ENCODE measurements at regions not wholly inside any gene's neighbourhood (a gene's known extent, or its start where the extent isn't known, plus 50 kb on each side); places are given as distances from the start of the nearest gene placed in this dataset.

DNA sequence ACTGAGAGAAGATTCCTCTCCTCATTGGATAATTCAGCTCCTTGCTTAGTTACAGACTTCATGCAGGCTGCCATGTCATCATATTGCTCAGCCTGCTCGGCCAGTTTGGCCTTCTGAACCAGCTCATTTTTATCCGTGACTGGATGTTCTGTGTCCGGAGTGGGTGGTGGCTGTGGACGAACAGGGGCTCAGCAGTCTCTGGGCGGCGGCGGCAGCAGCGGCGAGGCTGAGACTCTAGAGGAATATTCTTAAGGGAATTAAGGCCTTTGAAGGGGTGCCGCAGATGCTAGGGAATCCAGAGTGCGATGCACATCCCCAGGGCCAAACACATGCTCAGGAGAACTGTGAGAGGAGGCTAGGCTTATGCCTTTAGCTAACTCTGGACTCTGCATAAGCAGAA lies 97.9 kb upstream of the GYPC start:
- no peak overlapping the region for H3K27ac ChIP-seq (ENCODE audit: low read length)
- H3K9ac ChIP-seq (ENCODE audit: low read length): no peak overlapping the region
- H3K4me1 ChIP-seq (ENCODE audit: low read length): no peaks in the 10 kb centered on the region
- no peak overlapping the region for H2AFZ ChIP-seq (ENCODE audit: low read length)
- H4K20me1 ChIP-seq (ENCODE audit: insufficient read depth, low read length): no peaks in the 10 kb centered on the region
- H3K79me2 ChIP-seq (ENCODE audit: low read length): no peaks in the 10 kb centered on the region
- no peak overlapping the region for H3K4me3 ChIP-seq (ENCODE audit: low read length)
- H3K9me3 ChIP-seq (replicated peaks; ENCODE audit: insufficient read depth, low read length): no peaks in the 10 kb centered on the region; the same call in 1 of the 2 replicates
- no peaks in the 10 kb centered on the region for H3K36me3 ChIP-seq (replicated peaks; ENCODE audit: insufficient read depth, low read length)
- no peaks in the 10 kb centered on the region for H3K27me3 ChIP-seq (replicated peaks; ENCODE audit: insufficient read depth, low read length)
- DNase-seq: no peak
- H3K4me2 ChIP-seq (ENCODE audit: low read depth, low read length): no peak overlapping the region
- H3F3A ChIP-seq (ENCODE audit: insufficient read depth, low read length): no peaks in the 10 kb centered on the region
- TF ChIP-seq EZH2 (optimal IDR thresholded peaks at IDR 0.05; ENCODE audit: low read depth, low read length): no peak
- no peak for TF ChIP-seq EZH2phosphoT487 (IDR thresholded peaks at IDR 0.05; ENCODE audit: low read length)
- TF ChIP-seq, protein P1, sequence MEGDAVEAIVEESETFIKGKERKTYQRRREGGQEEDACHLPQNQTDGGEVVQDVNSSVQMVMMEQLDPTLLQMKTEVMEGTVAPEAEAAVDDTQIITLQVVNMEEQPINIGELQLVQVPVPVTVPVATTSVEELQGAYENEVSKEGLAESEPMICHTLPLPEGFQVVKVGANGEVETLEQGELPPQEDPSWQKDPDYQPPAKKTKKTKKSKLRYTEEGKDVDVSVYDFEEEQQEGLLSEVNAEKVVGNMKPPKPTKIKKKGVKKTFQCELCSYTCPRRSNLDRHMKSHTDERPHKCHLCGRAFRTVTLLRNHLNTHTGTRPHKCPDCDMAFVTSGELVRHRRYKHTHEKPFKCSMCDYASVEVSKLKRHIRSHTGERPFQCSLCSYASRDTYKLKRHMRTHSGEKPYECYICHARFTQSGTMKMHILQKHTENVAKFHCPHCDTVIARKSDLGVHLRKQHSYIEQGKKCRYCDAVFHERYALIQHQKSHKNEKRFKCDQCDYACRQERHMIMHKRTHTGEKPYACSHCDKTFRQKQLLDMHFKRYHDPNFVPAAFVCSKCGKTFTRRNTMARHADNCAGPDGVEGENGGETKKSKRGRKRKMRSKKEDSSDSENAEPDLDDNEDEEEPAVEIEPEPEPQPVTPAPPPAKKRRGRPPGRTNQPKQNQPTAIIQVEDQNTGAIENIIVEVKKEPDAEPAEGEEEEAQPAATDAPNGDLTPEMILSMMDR (IDR thresholded peaks at IDR 0.05; ENCODE audit: low read length): no peak
- no peaks in the 10 kb centered on the region for H3K9me2 ChIP-seq (replicated peaks; ENCODE audit: insufficient read depth, low read length)

DNA sequence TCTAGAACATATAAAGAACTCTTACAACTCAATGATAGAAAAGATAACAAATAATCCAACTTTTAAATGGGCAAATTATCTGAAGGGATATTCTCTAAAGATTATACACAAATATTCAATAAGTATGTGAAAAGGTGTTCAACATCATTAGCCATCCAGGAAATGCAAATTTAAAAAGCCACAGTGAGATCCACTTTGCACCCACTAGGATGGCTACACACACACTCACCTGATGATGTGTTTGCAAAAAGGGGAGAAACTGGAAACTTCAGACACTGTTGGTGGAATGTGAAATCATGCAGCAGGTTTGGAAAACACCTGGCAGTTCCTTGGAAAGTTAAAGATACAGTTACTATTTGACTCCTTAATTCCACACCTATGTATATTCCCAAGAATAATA lies 87.2 kb upstream of the GYPC start:
- TF ChIP-seq, protein P1 (IDR thresholded peaks at IDR 0.05; ENCODE audit: low read length): no peak
- TF ChIP-seq EZH2 (optimal IDR thresholded peaks at IDR 0.05; ENCODE audit: low read depth, low read length) (no peak), EZH2phosphoT487 (IDR thresholded peaks at IDR 0.05; ENCODE audit: low read length) (no peak)
- no peak for DNase-seq
- H4K20me1 ChIP-seq (ENCODE audit: insufficient read depth, low read length): no peaks in the 10 kb centered on the region
- no peak overlapping the region for H3K4me2 ChIP-seq (ENCODE audit: low read depth, low read length)
- H3K4me1 ChIP-seq (ENCODE audit: low read length): no peaks in the 10 kb centered on the region
- H3K36me3 ChIP-seq (replicated peaks; ENCODE audit: insufficient read depth, low read length): no peaks in the 10 kb centered on the region
- no peak overlapping the region for H3K4me3 ChIP-seq (ENCODE audit: low read length)
- no peak overlapping the region for H3K9ac ChIP-seq (ENCODE audit: low read length)
- H3K79me2 ChIP-seq (ENCODE audit: low read length): no peaks in the 10 kb centered on the region
- no peaks in the 10 kb centered on the region for H3F3A ChIP-seq (ENCODE audit: insufficient read depth, low read length)
- no peak overlapping the region for H2AFZ ChIP-seq (ENCODE audit: low read length)
- H3K27me3 ChIP-seq (replicated peaks; ENCODE audit: insufficient read depth, low read length): no peaks in the 10 kb centered on the region
- no peaks in the 10 kb centered on the region for H3K9me3 ChIP-seq (replicated peaks; ENCODE audit: insufficient read depth, low read length)
- no peaks in the 10 kb centered on the region for H3K9me2 ChIP-seq (replicated peaks; ENCODE audit: insufficient read depth, low read length)
- H3K27ac ChIP-seq (ENCODE audit: low read length): no peak overlapping the region

DNA sequence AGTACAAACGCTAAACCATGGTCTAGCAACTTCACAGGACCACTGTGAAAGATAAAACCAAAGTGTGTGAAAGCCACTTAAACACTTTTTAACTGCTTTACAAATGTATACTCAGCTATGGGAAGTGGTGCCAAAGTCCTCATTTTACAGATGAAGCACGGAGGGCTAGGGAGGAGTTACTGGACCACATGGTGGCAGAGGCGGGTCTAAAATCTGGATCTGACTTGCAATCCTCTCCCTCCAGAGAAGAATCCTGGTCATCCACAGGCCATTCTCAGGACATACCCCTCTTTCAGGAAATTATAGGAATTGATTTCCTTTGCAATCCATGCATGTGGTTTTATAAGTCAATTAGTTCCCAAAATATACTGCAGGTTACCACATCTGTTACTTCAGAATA lies 84.6 kb upstream of the GYPC start:
- Histone ChIP-seq H3K36me3 (replicated peaks; ENCODE audit: insufficient read depth, low read length) (no peaks in the 10 kb centered on the region), H4K20me1 (ENCODE audit: insufficient read depth, low read length) (no peaks in the 10 kb centered on the region), H3F3A (ENCODE audit: insufficient read depth, low read length) (no peaks in the 10 kb centered on the region), H3K27me3 (replicated peaks; ENCODE audit: insufficient read depth, low read length) (no peaks in the 10 kb centered on the region), H3K9me2 (replicated peaks; ENCODE audit: insufficient read depth, low read length) (no peaks in the 10 kb centered on the region), H3K4me3 (ENCODE audit: low read length) (no peak overlapping the region), H3K9me3 (replicated peaks; ENCODE audit: insufficient read depth, low read length) (no peaks in the 10 kb centered on the region), H3K4me2 (ENCODE audit: low read depth, low read length) (no peak overlapping the region), H3K4me1 (ENCODE audit: low read length) (no peaks in the 10 kb centered on the region), H2AFZ (ENCODE audit: low read length) (no peak overlapping the region), H3K9ac (ENCODE audit: low read length) (no peak overlapping the region), H3K27ac (ENCODE audit: low read length) (no peak overlapping the region), H3K79me2 (ENCODE audit: low read length) (no peaks in the 10 kb centered on the region)
- DNase-seq: no peak
- no peak for TF ChIP-seq EZH2phosphoT487 (IDR thresholded peaks at IDR 0.05; ENCODE audit: low read length)
- TF ChIP-seq, protein P1 (IDR thresholded peaks at IDR 0.05; ENCODE audit: low read length): no peak
- no peak for TF ChIP-seq EZH2 (optimal IDR thresholded peaks at IDR 0.05; ENCODE audit: low read depth, low read length)
